GM21515 (cell line): ENCODE measurements at regions not wholly inside any gene's neighbourhood (a gene's known extent, or its start where the extent isn't known, plus 50 kb on each side); places are given as distances from the start of the nearest gene placed in this dataset.

Source experiments
- ATAC-seq: cut with Tn5 transposase; IDR thresholded peaks from one replicate; pipeline ENCODE4 v1.9.1; 2021; ENCODE audit not compliant: unreplicated experiment

DNA sequence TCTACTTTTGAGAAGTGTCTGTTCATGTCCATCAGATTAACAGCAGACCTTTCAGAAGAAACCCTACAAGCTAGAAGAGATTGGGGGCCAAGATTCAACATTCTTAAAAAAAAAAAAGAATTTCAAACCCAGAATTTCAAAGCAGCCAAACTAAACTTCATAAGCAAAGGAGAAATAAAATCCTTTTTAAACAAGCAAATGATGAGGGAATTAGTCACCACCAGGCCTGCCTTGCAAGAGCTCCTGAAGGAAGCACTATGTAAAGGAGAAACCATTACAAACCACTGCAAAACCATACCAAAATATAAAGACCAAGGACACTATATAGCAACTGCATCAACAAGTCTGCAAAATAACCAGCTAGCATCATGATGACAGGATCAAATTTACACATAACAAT is 124.6 kb upstream of the PDE4D start:
- no peak for ATAC-seq

DNA sequence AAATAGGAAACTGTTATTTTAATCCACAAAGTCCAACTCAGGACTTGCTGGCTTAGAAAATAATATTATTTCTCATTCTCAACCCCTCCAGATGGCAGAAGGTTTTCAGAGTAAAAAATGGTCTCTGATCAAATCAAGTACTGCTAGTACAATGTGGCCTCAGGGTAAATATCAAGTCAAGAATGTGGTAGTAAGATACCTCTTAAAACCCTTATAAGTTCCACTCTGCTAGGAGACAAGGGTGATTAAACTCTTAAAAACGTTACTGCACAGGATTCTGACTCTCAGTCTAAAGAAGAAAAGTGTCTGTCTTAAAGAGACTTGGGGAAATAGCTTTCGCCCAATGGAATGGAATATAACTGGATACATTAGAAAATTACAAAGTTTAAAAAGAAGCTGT is 120.8 kb upstream of the PDE4D start:
- ATAC-seq: no peak

DNA sequence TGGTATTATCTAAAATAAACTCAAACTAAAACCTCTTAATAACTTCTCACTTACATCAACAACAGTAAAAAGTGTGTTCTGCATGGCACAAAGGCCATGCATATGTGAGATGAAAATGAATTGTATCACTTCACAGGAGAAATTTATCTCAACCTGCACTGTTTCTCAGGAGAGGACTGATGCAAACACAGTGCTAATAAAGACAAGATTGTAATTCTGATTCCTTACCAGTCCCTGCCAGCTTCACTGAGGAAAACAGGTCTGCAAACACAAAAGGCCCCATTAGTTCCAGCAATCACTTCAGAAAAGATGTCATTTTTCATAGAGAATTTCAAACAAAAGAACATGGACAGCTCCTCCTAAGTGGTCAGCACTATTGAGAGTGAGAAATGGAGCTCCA is 117.3 kb upstream of the PDE4D start:
- ATAC-seq: no peak

DNA sequence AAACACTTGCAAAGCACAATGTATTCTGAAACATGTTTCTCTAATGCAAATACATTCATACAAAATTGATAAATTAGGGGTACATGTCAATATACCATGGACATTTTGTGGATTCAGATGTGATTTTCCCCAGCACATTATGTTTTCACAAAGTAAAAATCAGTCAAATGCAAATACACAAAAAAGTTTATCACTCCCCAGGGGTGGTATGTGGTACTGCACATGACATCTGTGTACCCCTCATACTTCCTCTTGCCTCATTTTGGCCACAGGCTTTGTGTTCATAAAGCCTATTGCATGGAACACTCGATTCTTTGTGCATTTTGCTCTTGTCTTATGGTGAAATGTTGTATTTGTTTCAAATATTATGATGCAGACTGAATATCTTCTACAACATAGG is 116.8 kb upstream of the PDE4D start:
- ATAC-seq: no peak

DNA sequence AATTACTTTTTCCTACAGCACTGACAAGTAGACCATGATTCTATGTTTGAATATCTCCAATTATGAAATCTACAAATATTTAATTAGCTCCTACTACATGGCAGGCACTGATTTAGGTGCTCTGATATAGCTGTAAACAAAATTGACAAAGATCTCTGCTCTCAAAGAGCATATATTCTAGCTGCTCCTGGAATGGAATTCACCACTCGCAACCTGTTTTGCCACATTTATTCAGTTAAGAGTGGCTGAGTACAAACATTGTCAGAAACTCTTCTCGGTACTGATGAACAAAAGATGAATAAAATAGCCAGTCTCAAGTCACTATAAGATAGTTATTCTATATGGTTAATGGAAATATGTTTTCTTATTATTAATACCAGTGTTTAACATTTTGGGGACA is 114.2 kb upstream of the PDE4D start:
- no peak for ATAC-seq

DNA sequence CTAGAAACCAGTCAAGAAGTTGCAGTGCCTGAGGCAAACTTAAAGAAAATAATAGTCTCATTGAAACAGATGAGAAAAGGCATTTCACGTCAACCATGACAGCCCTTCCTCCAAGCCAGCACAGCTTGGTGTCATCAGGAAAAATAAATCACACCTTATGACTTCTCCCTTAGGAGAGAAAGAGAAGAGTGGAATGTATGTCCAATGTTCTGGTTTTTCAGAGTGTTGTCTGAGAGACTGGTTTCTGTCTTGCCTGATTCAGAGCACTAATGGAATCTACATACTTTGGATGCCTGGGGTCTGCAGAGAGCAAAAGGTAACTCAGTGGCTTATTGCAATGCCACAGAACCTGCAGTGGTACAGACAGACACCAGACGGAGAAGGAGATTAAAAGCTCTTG is 105.5 kb upstream of the PDE4D start:
- ATAC-seq: no peak

DNA sequence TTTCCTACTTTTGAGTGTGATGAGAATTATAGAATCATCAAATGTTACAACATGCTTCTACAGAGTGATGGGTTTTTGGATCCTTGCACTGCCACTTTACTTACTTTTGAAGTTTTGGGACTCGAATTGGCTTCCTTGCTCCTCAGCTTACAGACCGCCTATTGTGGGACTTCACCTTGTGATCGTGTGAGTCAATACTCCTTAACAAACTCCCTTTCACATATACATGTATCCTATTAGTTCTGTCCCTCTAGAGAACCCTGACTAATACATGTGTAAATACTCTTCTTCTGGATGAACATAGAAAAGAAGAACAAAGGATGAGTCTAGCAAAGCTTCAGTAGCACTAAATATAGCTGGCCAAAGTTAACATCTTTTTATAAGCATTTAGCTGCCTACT is 98.7 kb upstream of the PDE4D start:
- no peak for ATAC-seq

DNA sequence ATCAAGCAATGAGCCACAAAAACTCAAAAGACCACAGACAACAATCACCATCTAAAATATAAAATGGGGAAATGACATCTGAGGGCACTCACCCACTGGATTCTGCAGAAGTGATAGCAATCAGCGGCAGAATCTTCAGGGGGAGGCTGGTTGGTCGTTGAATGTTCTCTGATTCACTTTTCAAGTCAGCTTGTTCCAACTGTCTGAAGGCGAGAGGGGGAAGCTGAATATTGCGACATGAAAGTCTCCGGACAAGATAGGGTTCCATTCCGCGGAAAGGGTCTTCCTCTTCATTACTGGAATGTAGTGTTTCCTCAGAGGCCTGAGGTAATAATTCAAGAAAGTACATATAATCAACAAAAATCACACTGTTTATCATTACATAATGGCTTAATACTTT is 94.9 kb upstream of the PDE4D start:
- no peak for ATAC-seq

DNA sequence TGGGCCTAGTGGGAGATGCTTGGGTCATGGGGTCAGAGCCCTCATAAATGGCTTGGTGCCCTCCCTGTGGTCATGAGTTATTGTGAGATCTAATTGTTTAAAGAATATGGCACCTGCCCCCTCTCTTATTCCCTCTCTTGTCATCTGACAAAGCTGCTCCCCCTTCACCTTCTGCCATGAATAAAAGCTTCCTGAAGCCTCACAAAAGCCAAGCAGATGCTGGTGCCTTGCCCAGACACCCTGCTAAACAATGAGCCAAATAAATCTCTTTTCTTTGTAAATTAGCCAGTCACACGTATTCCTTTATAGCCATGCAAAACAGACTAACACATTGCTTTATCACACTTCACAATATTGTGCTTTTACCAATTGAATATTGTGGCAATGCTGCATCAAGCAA is 82.8 kb upstream of the PDE4D start:
- no peak for ATAC-seq

DNA sequence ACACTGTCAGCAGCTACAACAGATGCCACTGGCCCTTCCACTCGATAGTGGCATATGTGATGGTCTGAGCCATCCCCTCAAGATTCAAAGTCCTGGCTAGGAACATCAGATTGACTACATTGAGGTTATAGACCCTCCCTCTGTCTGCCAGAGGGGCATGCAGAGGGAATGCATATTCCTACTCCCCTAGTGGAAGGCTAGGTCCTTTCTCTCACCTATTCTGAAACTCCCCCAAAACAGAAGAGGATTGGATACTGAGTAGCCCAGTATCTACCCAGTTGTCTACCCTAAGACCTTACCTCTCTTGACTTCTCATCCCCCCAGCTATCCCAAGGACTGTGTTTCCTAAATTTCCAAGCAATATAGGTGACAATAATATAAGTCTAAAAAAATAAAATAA is 78.5 kb upstream of the PDE4D start:
- no peak for ATAC-seq

DNA sequence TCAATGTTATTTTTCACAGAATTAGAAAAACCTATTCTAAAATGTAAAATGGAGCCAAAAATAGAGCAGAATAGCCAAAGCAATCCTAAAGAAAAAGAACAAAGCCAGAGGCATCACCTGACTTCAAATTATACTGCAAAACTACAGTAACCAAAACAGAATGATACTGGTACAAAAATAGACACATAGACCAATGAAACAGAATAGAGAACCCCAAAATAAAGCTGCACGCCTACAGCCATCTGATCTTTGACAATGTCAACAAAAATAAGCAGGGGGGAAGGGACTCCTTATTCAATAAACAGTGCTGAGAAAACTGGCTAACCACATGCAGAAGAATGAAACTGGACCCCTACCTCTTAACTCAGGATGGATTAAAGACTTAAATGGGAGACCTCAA is 65.8 kb upstream of the PDE4D start:
- no peak for ATAC-seq

DNA sequence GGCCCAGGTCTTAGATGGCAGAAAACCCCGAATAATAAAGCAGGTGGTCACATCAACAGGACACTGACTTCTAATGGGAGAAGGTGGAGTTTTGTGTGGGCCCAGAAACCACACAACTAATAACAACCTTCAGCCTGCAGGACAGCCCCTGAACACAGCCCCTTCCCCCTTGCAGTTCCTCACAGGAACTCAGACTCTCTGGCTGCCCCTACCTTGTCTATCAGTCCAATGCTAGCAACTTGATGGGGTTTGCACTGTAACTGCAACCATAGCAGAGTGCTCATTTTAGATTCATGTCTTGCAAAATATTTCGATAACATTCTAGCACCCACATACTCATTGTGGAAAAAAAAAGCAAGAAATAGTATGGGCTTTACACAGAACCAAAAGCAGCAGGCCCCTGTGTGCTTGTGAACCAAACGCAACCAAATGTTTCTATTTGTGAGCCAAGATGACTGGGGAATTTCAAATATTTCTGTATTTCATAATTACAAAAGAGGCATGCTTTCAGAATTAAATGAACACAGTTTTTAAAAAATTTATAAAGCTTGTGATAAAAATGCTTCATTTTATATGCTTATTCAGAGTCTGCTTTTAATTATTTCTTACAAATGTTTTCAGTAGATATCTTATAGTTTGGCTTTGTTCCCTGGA is 62.7 kb upstream of the PDE4D start:
- ATAC-seq: no peak

DNA sequence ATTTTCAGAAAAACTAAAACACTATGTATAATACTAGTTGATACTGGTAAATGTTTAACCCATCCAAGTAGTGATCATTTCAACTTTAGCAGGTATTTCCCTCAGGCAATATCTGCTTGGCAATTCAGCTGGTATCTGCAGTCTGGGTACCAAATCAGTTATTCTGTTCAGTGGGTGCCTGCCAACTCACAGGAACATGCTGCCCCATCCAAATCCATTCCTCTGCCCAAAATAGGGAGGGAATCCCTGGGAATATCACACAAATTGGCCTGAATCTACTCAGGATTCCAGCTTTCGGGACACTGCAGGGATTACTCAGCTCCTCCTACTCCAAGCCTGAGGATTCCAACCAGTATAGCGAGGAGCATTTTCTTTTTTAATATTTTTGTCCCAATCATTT is 61.7 kb upstream of the PDE4D start:
- ATAC-seq: no peak

DNA sequence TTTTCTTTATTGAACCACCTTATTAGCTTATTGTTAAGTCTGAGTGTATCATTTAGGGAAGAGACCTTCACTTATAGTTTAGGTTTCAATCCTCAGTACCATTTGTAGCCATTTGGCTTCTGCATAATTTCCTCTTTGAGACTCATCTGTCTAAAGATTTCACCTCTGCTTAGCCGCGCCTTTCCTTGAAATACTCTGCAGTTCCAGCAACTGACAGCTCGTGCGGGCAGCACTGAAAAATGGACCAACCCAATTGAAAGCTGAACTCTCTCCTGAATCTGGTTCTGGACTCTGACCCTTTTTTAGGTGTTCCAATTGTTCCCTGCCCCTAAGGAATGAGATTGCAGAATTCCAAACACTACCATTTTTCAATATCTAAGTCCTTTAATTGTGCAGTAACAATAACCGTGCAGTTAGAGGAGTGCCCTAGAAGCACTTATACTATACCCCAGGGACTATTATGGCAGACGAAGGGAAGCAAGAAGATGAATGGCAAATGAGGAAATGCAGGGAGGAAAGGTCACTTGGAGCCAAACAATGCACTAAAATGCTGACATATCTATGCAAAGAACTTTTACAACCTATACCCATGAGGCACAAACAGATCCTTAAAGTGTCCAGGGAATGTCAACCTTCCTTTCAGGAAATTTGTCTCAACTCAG is 50.1 kb upstream of the PDE4D start:
- ATAC-seq: no peak
